ENCODE measurements at regions not wholly inside any gene's neighbourhood (a gene's known extent, or its start where the extent isn't known, plus 50 kb on each side); places are given as distances from the start of the nearest gene placed in this dataset.

DNA sequence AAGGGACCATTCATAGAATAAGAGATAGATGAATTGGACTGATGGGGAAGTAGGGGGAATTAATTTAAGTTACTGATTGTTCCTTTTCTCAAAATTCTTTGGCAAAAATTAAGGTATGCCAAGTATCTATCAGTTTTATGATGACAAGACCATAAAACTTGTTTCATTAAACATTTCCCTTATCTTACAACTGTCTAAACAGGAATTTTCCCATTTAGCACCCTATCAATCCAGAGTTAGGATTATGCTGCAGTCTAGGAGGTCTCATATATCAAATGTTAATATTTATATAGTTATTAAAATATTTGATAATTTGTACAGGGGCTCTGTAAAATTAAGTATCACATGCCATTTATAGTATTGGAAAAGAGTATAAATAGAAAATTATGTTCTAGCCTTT lies 51.5 kb upstream of the ARID1B start:
- DNase-seq = no peak

- no peak for DNase-seq
Measured at GRCh38 chr6:156720691-156721685, 56.2 kb upstream of the ARID1B start.

DNA sequence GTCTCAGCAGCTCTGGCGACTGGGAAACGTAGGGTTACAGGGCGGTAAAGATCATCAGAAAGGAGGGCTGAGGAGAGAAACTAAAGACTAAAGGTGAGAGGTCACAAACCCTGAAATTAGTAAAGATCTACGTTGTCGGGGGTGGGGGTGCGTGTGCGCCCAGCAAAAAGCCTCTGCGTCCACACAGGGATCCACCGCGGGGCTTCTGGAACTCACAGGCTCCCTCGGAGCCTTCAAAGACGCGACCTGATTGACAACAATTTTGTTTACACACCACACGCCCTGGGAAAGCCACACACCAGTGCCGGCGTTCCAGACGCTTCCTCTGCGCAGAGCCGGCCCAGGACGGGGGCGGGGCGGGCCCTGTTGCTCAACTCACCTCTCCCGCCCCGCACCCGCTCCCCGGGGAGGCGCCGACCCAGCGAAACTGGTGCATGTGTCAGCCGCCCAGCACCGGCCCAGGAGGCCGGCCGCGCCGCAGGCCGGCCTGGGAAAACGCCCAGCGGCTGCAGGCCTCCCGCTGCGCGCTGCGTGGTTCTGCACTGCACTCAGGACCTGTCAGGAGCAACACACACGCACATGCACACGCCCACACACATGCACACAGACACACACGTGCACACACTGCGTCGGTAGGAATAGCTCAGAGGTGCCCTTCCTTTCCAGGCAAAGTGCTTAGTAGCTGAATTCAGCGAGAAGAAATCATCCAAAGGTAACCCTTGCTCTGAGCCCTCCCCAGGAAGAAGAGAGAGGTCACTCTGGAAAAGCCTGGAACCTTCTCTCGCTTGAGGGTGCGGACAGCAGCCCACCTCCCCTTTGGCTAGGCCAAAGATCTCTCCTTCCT lies 57.2 kb upstream of the ARID1B start:
- no peak for DNase-seq

DNA sequence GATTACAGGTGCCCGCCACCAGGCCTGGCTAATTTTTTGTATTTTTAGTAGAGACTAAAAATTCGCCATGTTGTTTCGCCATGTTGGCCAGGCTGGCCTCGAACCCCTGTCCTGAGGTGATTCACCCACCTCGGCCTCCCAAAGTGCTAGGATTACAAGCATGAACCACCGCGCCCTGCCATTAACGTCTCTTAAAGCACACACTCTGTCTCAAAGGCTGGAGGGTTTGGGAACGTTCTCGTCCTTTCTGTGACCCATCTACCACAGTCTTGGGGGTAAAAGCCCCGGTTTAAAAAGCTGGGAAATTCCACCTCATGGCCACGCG lies 57.8 kb upstream of the ARID1B start:
- no peak for DNase-seq

DNA sequence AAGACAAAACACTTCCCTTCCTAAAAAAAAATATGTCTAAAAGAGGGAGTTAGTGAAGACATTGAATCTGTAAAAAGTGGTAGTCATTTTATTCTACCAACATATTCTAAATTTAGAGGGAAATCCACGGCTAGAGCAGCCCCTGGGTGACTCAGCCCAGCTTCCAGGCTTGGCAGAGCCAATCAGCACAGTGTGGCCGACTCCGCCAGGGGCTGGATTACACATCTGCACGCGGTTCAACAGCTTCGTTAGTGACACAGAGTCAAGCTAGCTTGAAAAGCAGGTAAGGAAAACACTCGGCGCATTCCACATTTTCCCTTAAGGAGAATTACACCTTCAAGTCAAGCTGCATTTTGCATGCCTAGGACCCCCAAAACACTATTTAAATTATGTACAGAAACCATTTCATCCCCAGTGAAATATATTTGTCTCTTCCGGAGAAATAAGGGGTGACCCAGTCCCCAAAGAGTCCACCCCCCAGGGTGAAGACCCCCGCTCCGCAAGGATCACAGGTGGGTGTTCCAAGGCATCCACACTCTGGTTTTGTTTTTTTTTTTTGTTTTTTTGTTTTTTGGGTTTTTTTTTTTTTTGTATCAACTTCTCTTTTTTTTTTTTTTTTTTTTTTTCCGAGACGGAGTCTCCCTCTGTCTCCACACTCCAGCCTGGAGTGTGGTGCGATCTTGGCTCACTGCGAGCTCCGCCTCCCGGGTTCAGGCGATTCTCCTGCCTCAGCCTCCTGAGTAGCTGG lies 58.4 kb upstream of the ARID1B start:
- DNase-seq = no peak

DNA sequence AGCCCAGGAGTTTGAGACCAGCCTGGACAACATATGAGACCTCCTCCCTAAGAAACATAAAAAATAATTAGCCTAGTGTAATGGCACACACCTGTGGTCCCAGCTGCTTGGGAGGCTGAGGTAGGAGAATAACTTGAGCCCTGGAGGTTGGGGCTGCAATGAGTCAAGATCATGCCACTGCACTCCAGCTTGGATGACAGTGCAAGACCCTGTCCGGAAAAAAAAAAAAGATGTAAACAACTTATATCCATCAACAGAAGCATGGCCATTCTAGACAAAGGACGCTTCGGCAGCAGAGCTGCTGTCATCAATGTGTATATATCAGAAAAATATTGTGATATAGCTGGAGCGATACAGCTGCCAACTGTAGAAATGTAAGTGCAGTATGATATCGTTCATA lies 59.6 kb upstream of the ARID1B start:
- no peak for DNase-seq

DNA sequence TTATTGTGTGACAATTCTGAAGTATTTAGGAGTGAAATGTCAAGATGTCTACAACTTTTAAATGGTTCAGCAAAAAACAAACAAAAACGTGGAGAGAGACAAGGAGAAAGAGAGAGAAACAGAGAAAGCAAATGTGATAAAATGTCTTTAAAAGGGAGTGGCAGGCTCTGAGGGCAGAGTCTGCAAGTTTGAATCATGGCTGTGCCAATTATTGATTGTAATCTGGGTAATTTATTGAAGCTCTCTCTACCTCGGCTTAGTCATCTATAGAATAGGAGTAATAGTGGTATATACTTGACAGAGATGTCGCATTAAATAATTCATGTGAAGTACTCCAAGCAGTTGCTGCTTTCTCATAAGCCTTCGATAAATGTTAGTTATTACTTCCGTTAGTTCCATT lies 61.3 kb upstream of the ARID1B start:
- no peak for DNase-seq

DNA sequence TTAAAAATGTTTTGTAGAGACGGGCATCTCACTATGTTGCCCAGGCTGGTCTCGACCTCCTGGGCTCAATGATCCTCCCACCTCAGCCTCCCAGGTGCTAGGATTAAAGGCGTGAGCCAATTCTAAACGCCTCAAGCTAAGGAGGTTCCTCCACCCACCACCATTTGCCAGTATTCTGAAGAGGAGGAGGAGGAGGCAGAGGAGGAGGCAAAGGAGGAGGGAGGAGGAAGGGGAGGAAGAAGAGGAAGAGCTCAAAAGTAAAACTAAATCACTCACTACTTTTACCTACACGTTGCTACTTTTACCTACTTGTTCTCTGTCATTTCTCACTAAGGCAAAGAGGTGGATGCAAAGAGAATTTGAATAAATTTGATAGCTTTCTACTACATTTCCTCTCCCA lies 63.6 kb upstream of the ARID1B start:
- no peak for DNase-seq

DNA sequence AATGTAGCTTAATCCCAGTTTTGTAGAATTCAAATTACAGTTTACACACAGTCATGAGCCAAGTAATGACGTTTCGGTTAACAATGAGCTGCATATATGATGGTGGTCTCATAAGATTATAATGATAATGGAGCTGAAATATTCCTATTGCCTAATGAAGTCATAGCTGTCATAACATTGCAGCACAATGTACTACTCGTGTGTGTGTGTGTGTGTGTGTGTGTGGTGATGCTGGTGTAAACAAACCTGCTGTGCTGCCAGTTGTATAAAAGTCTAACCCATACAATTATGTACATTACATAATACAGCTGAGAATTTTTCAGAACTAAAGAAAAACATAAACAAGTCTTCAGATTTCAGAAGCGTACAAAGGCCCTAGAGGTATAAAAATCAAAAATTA lies 66.7 kb upstream of the ARID1B start:
- no peak for DNase-seq

GRCh38 chr6:156707818-156708217 lies 69.4 kb upstream of the ARID1B start:
- no peak for DNase-seq

GRCh38 chr6:156703719-156704118 lies 73.5 kb upstream of the ARID1B start:
- DNase-seq = no peak

GRCh38 chr6:156701966-156702365 lies 75.2 kb upstream of the ARID1B start:
- no peak for DNase-seq

- no peak for DNase-seq
Measured at GRCh38 chr6:156700440-156701057, 76.6 kb upstream of the ARID1B start.

DNA sequence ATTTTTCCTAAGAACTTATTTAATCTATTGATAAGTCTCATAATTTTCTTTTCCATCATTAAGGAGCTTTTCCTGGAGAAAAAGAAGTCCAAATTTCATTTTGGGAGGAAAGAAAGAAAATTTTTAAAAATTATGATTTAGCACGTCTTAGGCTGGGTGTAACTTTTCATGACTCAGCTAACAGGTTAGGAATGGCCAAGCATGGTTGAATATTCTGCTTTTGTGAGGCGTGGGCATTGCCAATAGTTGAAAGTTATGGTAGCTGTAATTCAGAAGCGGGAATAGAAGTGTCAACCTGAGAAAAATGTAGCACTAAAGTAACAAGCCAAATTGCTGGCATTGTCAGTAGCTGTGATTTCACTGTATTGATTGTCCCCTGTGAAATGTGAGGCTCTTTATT lies 77.2 kb upstream of the ARID1B start:
- no peak for DNase-seq

- DNase-seq = no peak
Measured at GRCh38 chr6:156699017-156699421, 78.2 kb upstream of the ARID1B start.

DNA sequence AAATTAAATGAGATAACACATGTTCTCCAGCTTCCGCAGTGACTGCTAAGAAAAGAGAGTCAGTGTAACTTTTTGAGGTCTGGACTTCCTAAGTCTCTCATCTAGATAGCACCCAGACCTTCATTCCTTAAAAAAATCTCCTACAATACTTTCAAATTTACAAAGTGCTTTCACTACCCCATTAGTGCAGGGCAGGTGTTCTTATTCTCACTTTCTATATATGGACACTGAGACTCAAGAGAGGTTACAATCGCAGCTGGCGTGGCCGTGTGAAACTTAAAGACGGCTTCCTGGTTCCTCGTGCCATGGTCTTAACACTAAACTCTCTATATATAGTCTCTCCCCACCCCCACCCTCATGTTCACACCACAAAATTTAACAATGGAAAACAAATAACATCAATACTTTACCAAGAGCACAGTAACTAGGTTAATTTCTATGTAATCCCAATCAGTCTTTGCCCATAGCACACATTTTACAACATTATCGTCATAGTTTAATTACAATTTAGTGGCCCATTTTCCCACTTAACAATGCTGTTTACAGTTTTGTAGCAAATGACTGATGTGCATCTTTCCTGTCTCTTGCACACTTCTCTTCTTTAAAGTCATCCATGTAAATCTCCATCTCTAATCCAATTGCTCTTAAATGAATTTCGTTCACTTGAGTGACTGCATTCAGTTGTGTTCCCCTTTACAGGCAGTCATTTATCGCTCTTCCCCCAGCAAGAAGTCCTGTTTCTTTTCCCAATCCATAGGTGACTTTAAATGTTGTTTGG lies 78.8 kb upstream of the ARID1B start:
- DNase-seq = no peak

DNA sequence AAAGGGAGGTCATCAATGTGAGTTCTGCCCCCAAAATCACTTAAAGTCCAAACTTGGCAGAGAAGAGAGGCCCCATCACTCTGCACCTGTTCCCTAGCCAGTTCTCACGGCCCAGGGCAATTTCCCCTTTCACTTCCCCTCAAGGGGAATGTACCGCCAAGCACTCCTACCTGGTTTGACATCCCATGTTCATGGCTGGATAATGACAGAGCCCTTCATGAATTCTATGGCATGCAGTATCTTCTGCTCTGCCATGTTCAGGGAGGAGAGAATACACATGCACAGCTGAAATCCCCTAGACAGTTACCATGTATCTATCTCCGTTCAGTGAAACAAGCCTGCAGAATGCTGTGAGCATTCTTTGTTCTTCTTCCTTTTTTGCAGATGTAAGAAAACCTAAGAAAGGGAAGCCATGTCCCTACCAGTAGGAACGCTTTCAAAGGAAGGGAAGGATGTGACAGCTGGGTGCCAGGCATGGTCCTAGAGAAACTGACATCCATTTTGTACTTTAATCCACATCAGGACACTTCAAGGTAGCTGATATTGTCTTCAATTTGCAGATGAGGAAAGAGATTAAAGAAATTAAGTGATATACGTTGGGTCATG lies 79.8 kb upstream of the ARID1B start:
- DNase-seq = no peak

- no peak for DNase-seq
Measured at GRCh38 chr6:156695742-156696141, 81.4 kb upstream of the ARID1B start.

DNA sequence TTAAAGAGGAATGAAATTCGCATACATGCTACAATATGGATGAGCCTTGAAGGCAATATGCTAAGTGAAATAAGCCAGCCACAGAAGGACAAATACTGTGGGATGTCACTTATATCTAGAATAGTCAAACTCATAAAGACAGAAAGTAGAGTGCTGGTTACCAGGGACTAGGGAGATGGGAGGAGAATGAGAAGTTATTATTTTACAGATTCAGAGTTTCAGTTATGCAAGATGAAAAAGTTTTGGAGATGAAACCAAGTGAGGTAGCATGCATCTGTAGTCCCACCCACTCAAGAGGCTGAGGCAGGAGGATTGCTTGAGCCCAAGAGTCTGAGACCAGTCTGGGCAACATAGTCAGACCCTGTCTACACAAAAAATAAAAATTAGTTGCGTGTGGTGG lies 82.5 kb upstream of the ARID1B start:
- DNase-seq = no peak

DNA sequence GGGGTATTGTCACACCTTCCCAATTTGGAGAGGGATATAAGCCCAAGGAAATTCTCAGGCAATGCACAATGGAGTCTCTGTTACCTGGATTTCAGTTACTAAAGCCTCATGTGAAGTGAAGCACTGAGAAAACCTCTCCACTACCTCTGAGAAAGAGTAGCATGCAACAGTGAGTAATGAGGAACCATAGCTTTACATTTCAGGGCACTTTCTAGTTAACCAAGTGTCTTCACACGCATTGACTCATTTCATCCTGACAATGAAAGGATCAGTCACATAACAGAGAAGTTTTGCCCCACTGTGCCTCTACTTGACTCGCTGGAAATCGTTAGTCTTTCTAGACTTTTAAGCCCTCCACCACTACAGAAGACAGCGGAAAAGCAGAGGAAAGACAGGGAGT lies 86.2 kb upstream of the ARID1B start:
- no peak for DNase-seq

DNA sequence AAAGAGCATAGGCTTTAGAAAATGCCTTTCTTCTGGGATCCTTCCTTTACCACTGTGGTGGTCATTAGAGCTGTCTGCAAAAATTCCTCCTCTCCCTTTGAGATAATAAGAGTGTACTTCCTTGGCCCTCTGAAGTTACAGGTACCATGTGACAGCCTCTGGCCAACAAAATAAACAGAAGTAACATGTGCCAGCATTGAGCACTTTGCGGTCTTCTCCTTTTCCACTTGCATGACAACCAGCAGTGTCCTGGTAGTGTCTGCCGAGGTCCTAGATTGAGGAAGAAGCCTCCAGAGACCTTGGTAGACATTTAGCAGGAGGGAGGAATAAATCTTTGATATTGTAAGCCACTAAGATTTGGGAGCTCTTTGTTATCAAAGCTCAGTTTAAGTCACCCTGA lies 87.5 kb upstream of the ARID1B start:
- no peak for DNase-seq

- no peak for DNase-seq
Measured at GRCh38 chr6:156688620-156688971, 88.6 kb upstream of the ARID1B start.

Measured in SW 1271 (cell line).